ENCODE measurements at regions not wholly inside any gene's neighbourhood (a gene's known extent, or its start where the extent isn't known, plus 50 kb on each side); places are given as distances from the start of the nearest gene placed in this dataset.

GRCh38 chr2:203590496-203590895 is 55.4 kb upstream of the RAPH1 start:
- TF ChIP-seq, protein P1, sequence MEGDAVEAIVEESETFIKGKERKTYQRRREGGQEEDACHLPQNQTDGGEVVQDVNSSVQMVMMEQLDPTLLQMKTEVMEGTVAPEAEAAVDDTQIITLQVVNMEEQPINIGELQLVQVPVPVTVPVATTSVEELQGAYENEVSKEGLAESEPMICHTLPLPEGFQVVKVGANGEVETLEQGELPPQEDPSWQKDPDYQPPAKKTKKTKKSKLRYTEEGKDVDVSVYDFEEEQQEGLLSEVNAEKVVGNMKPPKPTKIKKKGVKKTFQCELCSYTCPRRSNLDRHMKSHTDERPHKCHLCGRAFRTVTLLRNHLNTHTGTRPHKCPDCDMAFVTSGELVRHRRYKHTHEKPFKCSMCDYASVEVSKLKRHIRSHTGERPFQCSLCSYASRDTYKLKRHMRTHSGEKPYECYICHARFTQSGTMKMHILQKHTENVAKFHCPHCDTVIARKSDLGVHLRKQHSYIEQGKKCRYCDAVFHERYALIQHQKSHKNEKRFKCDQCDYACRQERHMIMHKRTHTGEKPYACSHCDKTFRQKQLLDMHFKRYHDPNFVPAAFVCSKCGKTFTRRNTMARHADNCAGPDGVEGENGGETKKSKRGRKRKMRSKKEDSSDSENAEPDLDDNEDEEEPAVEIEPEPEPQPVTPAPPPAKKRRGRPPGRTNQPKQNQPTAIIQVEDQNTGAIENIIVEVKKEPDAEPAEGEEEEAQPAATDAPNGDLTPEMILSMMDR (conservative IDR thresholded peaks at IDR 0.05; ENCODE audit: low read depth in 2 of 2): no peak
- TF ChIP-seq EZH2phosphoT487 (IDR thresholded peaks at IDR 0.05; ENCODE audit: unreplicated experiment) (no peak), POLR2AphosphoS5 (IDR thresholded peaks at IDR 0.05; ENCODE audit: low read depth) (no peak), EZH2 (IDR thresholded peaks at IDR 0.05; ENCODE audit: low read depth, unreplicated experiment) (no peak), ZNF462 (CRISPR knock-in tag; IDR thresholded peaks at IDR 0.05) (no peak), NANOG (IDR thresholded peaks at IDR 0.05; ENCODE audit: borderline replicate concordance) (no peak), CREB1 (CRISPR knock-in tag; IDR thresholded peaks at IDR 0.05; ENCODE audit: low read depth) (no peak)
- TF ChIP-seq, protein P2, sequence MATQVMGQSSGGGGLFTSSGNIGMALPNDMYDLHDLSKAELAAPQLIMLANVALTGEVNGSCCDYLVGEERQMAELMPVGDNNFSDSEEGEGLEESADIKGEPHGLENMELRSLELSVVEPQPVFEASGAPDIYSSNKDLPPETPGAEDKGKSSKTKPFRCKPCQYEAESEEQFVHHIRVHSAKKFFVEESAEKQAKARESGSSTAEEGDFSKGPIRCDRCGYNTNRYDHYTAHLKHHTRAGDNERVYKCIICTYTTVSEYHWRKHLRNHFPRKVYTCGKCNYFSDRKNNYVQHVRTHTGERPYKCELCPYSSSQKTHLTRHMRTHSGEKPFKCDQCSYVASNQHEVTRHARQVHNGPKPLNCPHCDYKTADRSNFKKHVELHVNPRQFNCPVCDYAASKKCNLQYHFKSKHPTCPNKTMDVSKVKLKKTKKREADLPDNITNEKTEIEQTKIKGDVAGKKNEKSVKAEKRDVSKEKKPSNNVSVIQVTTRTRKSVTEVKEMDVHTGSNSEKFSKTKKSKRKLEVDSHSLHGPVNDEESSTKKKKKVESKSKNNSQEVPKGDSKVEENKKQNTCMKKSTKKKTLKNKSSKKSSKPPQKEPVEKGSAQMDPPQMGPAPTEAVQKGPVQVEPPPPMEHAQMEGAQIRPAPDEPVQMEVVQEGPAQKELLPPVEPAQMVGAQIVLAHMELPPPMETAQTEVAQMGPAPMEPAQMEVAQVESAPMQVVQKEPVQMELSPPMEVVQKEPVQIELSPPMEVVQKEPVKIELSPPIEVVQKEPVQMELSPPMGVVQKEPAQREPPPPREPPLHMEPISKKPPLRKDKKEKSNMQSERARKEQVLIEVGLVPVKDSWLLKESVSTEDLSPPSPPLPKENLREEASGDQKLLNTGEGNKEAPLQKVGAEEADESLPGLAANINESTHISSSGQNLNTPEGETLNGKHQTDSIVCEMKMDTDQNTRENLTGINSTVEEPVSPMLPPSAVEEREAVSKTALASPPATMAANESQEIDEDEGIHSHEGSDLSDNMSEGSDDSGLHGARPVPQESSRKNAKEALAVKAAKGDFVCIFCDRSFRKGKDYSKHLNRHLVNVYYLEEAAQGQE (IDR thresholded peaks at IDR 0.05; ENCODE audit: unreplicated experiment): no peak
